HepG2 (cell line): ENCODE measurements at regions not wholly inside any gene's neighbourhood (a gene's known extent, or its start where the extent isn't known, plus 50 kb on each side); places are given as distances from the start of the nearest gene placed in this dataset.

Experiments used
- ATAC-seq: fragments of 200-7000 bp; cut with Tn5 transposase; 3 replicates; pipeline ENCODE4 v1.9.1; 2020; ENCODE audit warnings: mild to moderate bottlenecking, moderate library complexity
- BruUV-seq: library from RNA; stranded (reverse); fragments of 400-500 nt; replicated peaks from 2 replicates; lab custom pipeline; 2021; lab: Mats Ljungman, UMichigan
- CTCF ChIA-PET: fragments of 300-600 bp; formaldehyde crosslinking; extraction: SDS; loops from one replicate; lab custom pipeline; 2021; ENCODE audit warnings: low total read pairs, inconsistent platforms, low intra/inter-chr PET ratio; lab: Yijun Ruan, JAX
- POLR2A ChIA-PET: fragments of 350-600 bp; sonication (Branson Sonifier 250); formaldehyde crosslinking; loops from one replicate; lab custom pipeline; 2020; ENCODE audit warnings: antibody characterized with exemption, inconsistent platforms; lab: Yijun Ruan, JAX
- DNase-seq: peaks from one replicate; pipeline ENCODE4 v3.0.0-alpha.2; 2015; ENCODE audit warnings: low spot score
- FAIRE-seq: peaks from 3 replicates; lab custom pipeline; 2011; peaks lifted over from hg19 to GRCh38; lab: Jason Lieb, UNC
- H2AFZ ChIP-seq: one replicate; pipeline ENCODE4 v1.6.1; 2011; ENCODE audit warnings: low read length, inconsistent platforms
- H3K27ac ChIP-seq: fragments of 300-600 bp; 3 replicates; pipeline ENCODE4 v1.8.0; 2011; ENCODE audit warnings: mixed run types, mild to moderate bottlenecking, mixed read lengths, low read length, inconsistent platforms; ENCODE audit not compliant: insufficient read depth; ENCODE audit errors: extremely low read length
- H3K27me3 ChIP-seq, 2 experiments: fragments of 200-600 bp in 1 of 2; 2 replicates in 1 of 2; 3 replicates in 1 of 2; pipeline versions ENCODE4 v1.6.0 to v1.8.0; 2011; ENCODE audit warnings: low read length in 2 of 2, mild to moderate bottlenecking in 2 of 2, moderate library complexity in 2 of 2, inconsistent platforms in 1 of 2; ENCODE audit not compliant: insufficient read depth in 2 of 2, control insufficient read depth in 1 of 2
- H3K36me3 ChIP-seq, 2 experiments: fragments of 200-600 bp in 1 of 2; replicated peaks in 1 of 2; 2 replicates in 1 of 2; 3 replicates in 1 of 2; pipeline versions ENCODE4 v1.5.1 to v1.8.0; 2011; ENCODE audit warnings: low read length in 2 of 2, inconsistent platforms in 1 of 2; ENCODE audit not compliant: insufficient read depth in 2 of 2, control insufficient read depth in 1 of 2
- H3K4me1 ChIP-seq: 2 replicates; pipeline ENCODE4 v1.5.1; 2012; ENCODE audit warnings: low read length, inconsistent platforms; ENCODE audit not compliant: insufficient read depth
- H3K4me2 ChIP-seq: 2 replicates; pipeline ENCODE4 v1.6.0; 2011; ENCODE audit warnings: low read depth, low read length, inconsistent platforms
- H3K4me3 ChIP-seq, 3 experiments: fragments of 200-600 bp in 1 of 3; sonication (generic), shearing (Covaris generic) in 1 of 3; replicated peaks in 1 of 3; 2 replicates each; pipeline ENCODE4 v1.5.1; 2011 to 2016; ENCODE audit warnings: low read length in 3 of 3, inconsistent platforms in 2 of 3, low read depth in 2 of 3, mild to moderate bottlenecking in 2 of 3, control low read depth in 1 of 3, mixed read lengths in 1 of 3; ENCODE audit not compliant: insufficient read depth in 1 of 3
- H3K79me2 ChIP-seq: one replicate; pipeline ENCODE4 v1.6.1; 2011; ENCODE audit warnings: low read length, inconsistent platforms; ENCODE audit not compliant: insufficient read depth
- H3K9ac ChIP-seq: 2 replicates; pipeline ENCODE4 v1.6.0; 2011; ENCODE audit warnings: mild to moderate bottlenecking, low read depth, low read length, inconsistent platforms; ENCODE audit not compliant: insufficient read depth
- H3K9me3 ChIP-seq: 2 replicates; pipeline ENCODE4 v1.5.1; 2012; ENCODE audit warnings: mild to moderate bottlenecking, low read length
- H4K20me1 ChIP-seq: 2 replicates; pipeline ENCODE4 v1.6.0; 2011; ENCODE audit warnings: inconsistent platforms, mild to moderate bottlenecking, low read length, moderate library complexity; ENCODE audit not compliant: insufficient read depth
- ATF7 ChIP-seq, 2 experiments: fragments of 450-650 bp in 1 of 2; sonication (generic) in 1 of 2; formaldehyde crosslinking in 1 of 2; IDR thresholded peaks; 2 replicates each; pipeline versions ENCODE4 v1.4.0 to v1.6.1; 2016 to 2020; ENCODE audit warnings: antibody characterized with exemption in 1 of 2, mild to moderate bottlenecking in 1 of 2, missing genetic modification reagents in 1 of 2
- ELF4 ChIP-seq: sonication (generic); formaldehyde crosslinking; IDR thresholded peaks from 2 replicates; pipeline ENCODE4 v1.5.0; 2020; ENCODE audit warnings: missing genetic modification reagents, mild to moderate bottlenecking, moderate library complexity, borderline replicate concordance
- FOXA1 ChIP-seq, 2 experiments: fragments of 450-650 bp in 1 of 2; sonication (generic) in 1 of 2; formaldehyde crosslinking in 1 of 2; IDR thresholded peaks; 2 replicates each; pipeline versions ENCODE4 v1.4.0 to v1.6.1; 2016 to 2020; ENCODE audit warnings: missing genetic modification reagents in 1 of 2
- FOXK1 ChIP-seq: sonication (generic); formaldehyde crosslinking; IDR thresholded peaks from 2 replicates; pipeline ENCODE4 v1.4.0; 2020; ENCODE audit warnings: low read depth, missing genetic modification reagents, borderline replicate concordance
- GABPA ChIP-seq, 2 experiments: IDR thresholded peaks; 2 replicates each; pipeline ENCODE4 v1.6.1; 2011 to 2016; ENCODE audit warnings: low read depth in 2 of 2, low read length in 1 of 2, missing biosample characterization in 1 of 2, missing genetic modification characterization in 1 of 2
- GZF1 ChIP-seq: sonication (generic); formaldehyde crosslinking; IDR thresholded peaks from 2 replicates; pipeline ENCODE4 v1.5.1; 2020; ENCODE audit warnings: mild to moderate bottlenecking, missing genetic modification reagents
- KLF6 ChIP-seq: IDR thresholded peaks from 2 replicates; pipeline ENCODE4 v1.8.0; 2016; ENCODE audit warnings: missing biosample characterization, missing genetic modification reagents
- KMT2A ChIP-seq: sonication (generic); formaldehyde crosslinking; IDR thresholded peaks from 2 replicates; pipeline ENCODE4 v1.4.0; 2020; ENCODE audit warnings: missing genetic modification reagents
- MIER3 ChIP-seq: IDR thresholded peaks from 2 replicates; pipeline ENCODE4 v1.6.1; 2016; ENCODE audit warnings: missing compliant biosample characterization, borderline replicate concordance
- PHF5A ChIP-seq: IDR thresholded peaks from one replicate; pipeline ENCODE4 v1.6.1; 2018; ENCODE audit warnings: low read depth, missing genetic modification reagents; ENCODE audit not compliant: unreplicated experiment
- RBM22 ChIP-seq: fragments of 200-400 bp; formaldehyde crosslinking; optimal IDR thresholded peaks from 2 replicates; pipeline ENCODE3; 2017; ENCODE audit warnings: mild to moderate bottlenecking, low read length, moderate library complexity
- SAFB2 ChIP-seq: sonication (generic); formaldehyde crosslinking; IDR thresholded peaks from 2 replicates; pipeline ENCODE4 v1.5.1; 2020; ENCODE audit warnings: missing genetic modification reagents, low read depth, mild to moderate bottlenecking, borderline replicate concordance
- SMAD1 ChIP-seq: sonication (generic); formaldehyde crosslinking; IDR thresholded peaks from 2 replicates; pipeline ENCODE4 v1.4.0; 2020; ENCODE audit warnings: missing genetic modification reagents, low read depth, mild to moderate bottlenecking, borderline replicate concordance
- WIZ ChIP-seq: sonication (generic); formaldehyde crosslinking; IDR thresholded peaks from 2 replicates; pipeline ENCODE4 v1.5.1; 2020; ENCODE audit warnings: mild to moderate bottlenecking, missing genetic modification reagents
- ZFAT ChIP-seq: sonication (generic); formaldehyde crosslinking; conservative IDR thresholded peaks from 2 replicates; pipeline ENCODE4 v1.8.1; 2023; ENCODE audit warnings: missing genetic modification reagents, inconsistent platforms
- ZFX ChIP-seq: sonication (generic); formaldehyde crosslinking; IDR thresholded peaks from 2 replicates; pipeline ENCODE4 v1.4.0; 2020; ENCODE audit warnings: mild to moderate bottlenecking, low read depth, missing genetic modification reagents, moderate library complexity
- ZNF589 ChIP-seq: sonication (generic); formaldehyde crosslinking; conservative IDR thresholded peaks from 2 replicates; pipeline ENCODE4 v1.8.0; 2022; ENCODE audit warnings: mild to moderate bottlenecking, moderate library complexity, missing genetic modification reagents
- ZNF615 ChIP-seq: sonication (generic); formaldehyde crosslinking; IDR thresholded peaks from 2 replicates; pipeline ENCODE4 v1.5.0; 2020; ENCODE audit warnings: mild to moderate bottlenecking, missing genetic modification reagents, borderline replicate concordance
- WGBS: methylation state at CpG from one replicate; pipeline ENCODE4 v1.1.6; 2017; ENCODE audit warnings: low lambda C conversion rate; 5-methylcytosine and 5-hydroxymethylcytosine counted together
- in situ Hi-C: cut with HindIII; loops from 2 replicates; pipeline ENCODE4 v1.10.0; 2017; ENCODE audit warnings: low pct_unique_long_range_greater_than_20kb; ENCODE audit not compliant: extremely low pct_ligation_motif_present
- intact Hi-C: fragments of 100-400 bp; cut with micrococcal nuclease; formaldehyde crosslinking; loops from one replicate; pipeline ENCODE4 v1.10.0; 2022; ENCODE audit not compliant: unreplicated experiment
- TF ChIP-seq, protein P1 (sequence below): sonication (generic); formaldehyde crosslinking; IDR thresholded peaks from 2 replicates; pipeline ENCODE4 v1.5.0; 2020; ENCODE audit warnings: missing genetic modification reagents

- Histone ChIP-seq H3K4me1 (no peaks in the 10 kb centered on the region), H4K20me1 (no peaks in the 10 kb centered on the region), H3K9me3 (no peaks in the 10 kb centered on the region), H3K36me3 (no peaks in the 10 kb centered on the region), H2AFZ (no peak overlapping the region), H3K27ac (no peak overlapping the region), H3K4me3 (no peak overlapping the region), H3K9ac (no peak overlapping the region), H3K79me2 (no peaks in the 10 kb centered on the region), H3K4me2 (no peak overlapping the region), H3K27me3 (peaks cover 1 to 11% of the 10 kb centered on the region in 2 experiments; a peak in 3 of 5 replicates)
- no peak for DNase-seq
- 0% methylated on average over 1 of the region's 1 CpG for WGBS
- TF ChIP-seq ELF4 (CRISPR knock-in tag) = no peak
- no peak for TF ChIP-seq FOXK1 (CRISPR knock-in tag)
- no peak for TF ChIP-seq WIZ (CRISPR knock-in tag)
- TF ChIP-seq, protein P1, sequence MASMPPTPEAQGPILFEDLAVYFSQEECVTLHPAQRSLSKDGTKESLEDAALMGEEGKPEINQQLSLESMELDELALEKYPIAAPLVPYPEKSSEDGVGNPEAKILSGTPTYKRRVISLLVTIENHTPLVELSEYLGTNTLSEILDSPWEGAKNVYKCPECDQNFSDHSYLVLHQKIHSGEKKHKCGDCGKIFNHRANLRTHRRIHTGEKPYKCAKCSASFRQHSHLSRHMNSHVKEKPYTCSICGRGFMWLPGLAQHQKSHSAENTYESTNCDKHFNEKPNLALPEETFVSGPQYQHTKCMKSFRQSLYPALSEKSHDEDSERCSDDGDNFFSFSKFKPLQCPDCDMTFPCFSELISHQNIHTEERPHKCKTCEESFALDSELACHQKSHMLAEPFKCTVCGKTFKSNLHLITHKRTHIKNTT = no peak
- TF ChIP-seq ZFX (CRISPR knock-in tag) = no peak
- no peak for TF ChIP-seq PHF5A (CRISPR knock-in tag)
- TF ChIP-seq FOXA1 (IDR thresholded peaks at IDR 0.05) = no peak
- no peak for TF ChIP-seq FOXA1 (CRISPR knock-in tag; IDR thresholded peaks at IDR 0.05)
- no peak for TF ChIP-seq ZNF615 (CRISPR knock-in tag)
- no peak for TF ChIP-seq ZNF589
- no peak for TF ChIP-seq ATF7 (IDR thresholded peaks at IDR 0.05)
- no peak for TF ChIP-seq ATF7 (CRISPR knock-in tag; IDR thresholded peaks at IDR 0.05)
- no peak for TF ChIP-seq ZFAT (CRISPR knock-in tag)
- no peak for TF ChIP-seq KLF6
- TF ChIP-seq KMT2A (CRISPR knock-in tag) = no peak
- TF ChIP-seq SMAD1 (CRISPR knock-in tag) = no peak
- TF ChIP-seq RBM22 = no peak
- TF ChIP-seq GZF1 (CRISPR knock-in tag) = no peak
- TF ChIP-seq SAFB2 (CRISPR knock-in tag) = no peak
- no peak for TF ChIP-seq MIER3 (CRISPR knock-in tag)
- TF ChIP-seq GABPA (IDR thresholded peaks at IDR 0.05; ENCODE audit: low read depth, low read length) = no peak
- TF ChIP-seq GABPA (CRISPR knock-in tag; IDR thresholded peaks at IDR 0.05; ENCODE audit: low read depth) = no peak
- in situ Hi-C loops = no loop called here
- BruUV-seq = no TSS peak
- ChIA-PET POLR2A (no interaction called here), CTCF (no interaction called here)
- ATAC-seq = no peak
- intact Hi-C loops = no loop called here
- FAIRE-seq = no peak
Measured at GRCh38 chr6:15875797-15876196, 213.0 kb upstream of the DTNBP1 start.
